HG02981 (cell line): ENCODE measurements at regions not wholly inside any gene's neighbourhood (a gene's known extent, or its start where the extent isn't known, plus 50 kb on each side); places are given as distances from the start of the nearest gene placed in this dataset.
"Not testable (repeated sequence)": the region's sequence is repeated elsewhere in the genome, so short reads cannot be mapped to it uniquely, and the experiment has no call there.

ENCODE experiments used
- ATAC-seq: cut with Tn5 transposase; IDR thresholded peaks from one replicate; pipeline ENCODE4 v1.9.1; 2021; ENCODE audit warnings: mild to moderate bottlenecking, moderate library complexity; ENCODE audit not compliant: unreplicated experiment

DNA sequence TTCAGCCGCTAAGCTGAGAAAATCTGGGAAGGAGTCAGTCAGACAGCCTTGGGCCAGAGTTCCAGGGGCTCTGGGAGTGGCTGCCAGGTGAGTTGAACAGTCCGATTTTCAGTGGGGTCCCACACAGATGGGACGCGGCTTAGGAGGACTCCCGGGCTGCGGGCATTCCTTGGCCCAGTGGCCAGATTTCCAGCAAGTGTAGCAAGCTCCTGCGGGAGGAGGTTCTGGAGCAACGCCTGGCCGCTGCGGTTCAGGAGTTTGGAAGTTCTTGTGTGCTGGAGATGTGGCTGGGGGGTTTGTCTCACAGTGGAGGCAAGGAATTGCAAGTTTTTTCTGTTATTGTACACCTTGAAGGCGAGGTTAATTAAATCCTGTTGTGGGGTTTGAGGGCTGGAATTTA, 1020.1 kb upstream of the MANEA start:
- ATAC-seq = not testable (repeated sequence)

- ATAC-seq = no peak
Measured at GRCh38 chr6:94548201-94548600, 1029.1 kb upstream of the MANEA start.

DNA sequence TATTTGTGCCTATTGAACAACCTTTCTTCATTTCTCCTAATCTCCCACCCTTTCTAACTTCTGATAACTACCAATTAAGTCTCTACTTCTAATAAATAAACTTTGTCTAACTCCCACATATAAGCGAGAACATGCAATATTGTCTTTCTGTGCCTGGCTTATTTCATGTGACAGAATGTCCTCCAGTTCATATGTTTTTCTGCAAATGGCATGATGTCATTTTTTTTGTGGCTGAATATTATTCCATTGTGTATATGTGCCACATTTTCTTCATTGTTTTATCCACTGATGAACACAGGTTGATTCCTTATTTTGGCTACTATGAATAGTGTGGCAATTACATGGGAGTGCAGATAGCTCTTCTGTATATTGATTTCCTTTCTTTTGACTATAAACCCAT, 1041.5 kb upstream of the MANEA start:
- ATAC-seq = no peak

DNA sequence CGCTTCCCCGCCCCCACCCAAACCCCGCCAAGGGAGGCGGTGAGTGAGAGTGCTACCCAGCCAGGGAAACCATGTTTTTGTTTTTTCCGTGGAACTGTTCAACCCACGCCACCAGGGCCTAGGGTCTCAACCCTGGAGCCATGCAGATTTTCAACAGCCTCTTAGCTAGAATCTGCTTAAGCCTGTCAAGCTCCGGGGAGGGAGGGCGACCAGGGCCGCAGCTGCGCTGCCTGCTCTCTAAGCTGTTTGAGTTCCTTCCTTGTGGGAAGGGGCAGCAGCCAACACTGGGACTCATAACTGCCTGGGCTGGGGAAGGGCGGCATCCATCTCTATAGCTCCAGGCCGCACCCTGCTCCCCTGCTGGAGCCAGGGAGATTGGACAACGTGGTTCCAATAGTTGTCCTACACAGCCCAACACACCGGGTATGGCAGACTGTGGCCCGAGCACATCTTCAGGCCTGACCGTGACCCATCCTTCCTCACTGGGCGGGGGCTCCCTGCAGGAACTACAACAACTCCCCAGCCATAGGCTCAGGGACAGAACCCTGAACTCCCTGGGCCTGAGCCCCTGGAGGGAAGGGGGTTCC, 1065.7 kb upstream of the MANEA start:
- no peak for ATAC-seq

- no peak for ATAC-seq
Measured at GRCh38 chr6:94510877-94511276, 1066.5 kb upstream of the MANEA start.

DNA sequence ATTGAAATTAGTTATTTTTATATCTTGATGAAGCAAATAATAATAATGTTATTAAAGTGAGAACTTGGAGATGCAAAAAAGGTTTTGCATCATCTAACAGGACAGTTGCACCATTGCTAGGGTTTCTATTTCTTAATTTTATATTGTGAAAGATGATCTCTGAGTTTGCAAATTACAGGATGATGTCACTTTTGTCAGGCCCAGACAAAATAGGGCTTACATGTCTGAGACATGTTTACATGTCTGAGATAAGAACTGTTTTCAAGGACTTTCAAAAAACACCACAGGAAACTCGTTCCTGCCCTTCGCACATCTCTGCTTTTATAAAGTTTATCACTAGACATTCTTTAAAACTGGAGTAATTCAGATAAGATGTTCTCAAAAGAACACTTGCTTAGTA, 1075.8 kb upstream of the MANEA start:
- no peak for ATAC-seq

DNA sequence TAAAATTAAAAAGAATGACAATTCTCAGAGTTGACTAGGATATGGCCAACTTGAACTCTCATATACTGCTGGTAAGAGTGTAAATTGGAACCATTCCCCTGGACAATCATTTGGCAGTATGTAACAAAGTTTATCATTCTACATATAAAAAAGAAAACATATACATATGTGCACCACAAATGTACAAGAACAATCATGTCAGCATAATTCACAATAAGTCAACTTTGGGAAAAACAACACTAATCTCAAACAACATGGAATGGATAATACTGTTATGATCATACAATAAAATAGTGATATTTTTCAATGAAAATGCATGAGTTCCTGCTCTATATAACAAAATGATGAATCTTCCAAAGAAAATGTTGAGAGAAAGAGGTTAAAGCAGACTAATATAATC, 1078.7 kb upstream of the EPHA7 start:
- ATAC-seq = no peak

GRCh38 chr6:94494500-94494899, 1075.1 kb upstream of the EPHA7 start:
- ATAC-seq = no peak

DNA sequence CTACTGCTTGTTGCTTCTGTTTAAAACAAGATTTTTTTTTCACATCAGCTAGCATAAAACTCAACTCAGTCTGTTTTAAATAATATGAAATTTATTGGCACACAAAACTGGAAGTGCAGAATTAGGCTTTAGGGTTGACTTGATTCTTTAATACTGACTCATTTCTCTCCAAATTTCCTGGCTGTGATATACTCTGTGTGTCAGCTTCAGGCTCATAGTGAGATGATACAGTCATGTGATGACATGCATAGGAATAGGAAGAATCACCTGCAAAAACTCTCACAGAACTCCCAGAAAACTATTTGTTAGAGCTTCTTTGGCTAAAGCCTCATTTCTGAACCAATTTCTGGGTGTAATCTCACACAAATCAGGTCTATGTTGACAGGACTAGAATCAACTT, 1068.0 kb upstream of the EPHA7 start:
- ATAC-seq = no peak

DNA sequence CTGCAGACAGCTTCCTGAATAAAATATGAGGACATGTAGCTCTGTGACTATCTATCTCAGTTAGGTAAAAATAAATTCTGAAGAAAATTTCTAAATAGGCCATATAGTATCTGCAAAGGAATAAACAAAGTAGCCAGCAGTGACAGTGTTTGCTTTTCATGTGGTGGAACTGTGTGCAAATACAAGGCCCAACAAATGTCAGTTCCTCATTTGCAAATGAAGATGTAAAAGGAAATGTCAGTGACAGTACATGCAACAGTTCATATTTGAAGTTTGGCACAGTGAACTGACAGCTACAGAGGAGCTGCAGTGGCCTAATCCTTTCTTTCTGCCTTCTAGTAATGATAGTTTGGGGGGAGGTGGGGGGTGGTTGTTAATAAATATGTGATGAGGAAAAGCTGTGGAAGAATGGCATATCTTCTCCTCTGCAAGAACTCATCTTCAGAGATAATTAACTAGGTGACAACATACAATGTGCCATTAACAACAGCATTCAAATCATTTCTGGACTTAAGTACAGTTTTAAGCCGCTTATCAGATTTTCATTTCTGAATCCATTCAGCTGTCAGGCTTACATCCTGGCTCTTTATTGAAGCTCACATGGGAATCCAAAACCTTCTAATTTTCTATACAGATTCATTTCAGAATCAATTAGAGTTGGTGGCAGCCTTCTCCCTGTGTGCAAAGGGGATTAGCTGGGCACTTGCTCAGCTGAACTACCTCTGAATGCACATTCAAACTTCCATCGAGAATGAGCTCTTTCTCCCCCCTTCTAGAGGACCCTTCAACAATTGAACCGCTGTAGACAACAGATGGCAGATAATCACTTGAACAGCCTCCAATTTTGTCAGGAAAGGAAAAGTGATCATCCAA, 1059.0 kb upstream of the EPHA7 start:
- ATAC-seq = no peak

DNA sequence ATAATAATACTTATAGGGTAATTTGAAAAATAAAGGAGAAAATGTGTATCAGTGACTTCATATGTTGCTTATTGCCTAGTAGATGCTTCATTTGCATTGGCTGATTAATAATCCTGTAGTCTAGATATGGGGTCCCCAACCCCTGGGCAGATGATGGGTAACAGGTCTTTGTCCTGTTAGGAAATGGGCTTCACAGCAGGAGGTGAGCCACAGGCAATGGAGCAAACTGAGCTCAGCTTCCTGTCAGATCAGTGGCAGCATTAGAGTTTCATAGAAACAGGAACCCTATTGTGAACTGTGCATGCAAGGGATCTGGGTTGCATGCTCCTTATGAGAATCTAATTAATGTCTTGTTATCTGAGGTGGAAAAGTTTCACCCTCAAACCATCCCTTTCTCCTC, 1049.5 kb upstream of the EPHA7 start:
- ATAC-seq = no peak

GRCh38 chr6:94464018-94464510, 1044.7 kb upstream of the EPHA7 start:
- ATAC-seq = no peak

GRCh38 chr6:94463306-94463705, 1043.9 kb upstream of the EPHA7 start:
- ATAC-seq = no peak

- no peak for ATAC-seq
Measured at GRCh38 chr6:94462231-94462630, 1042.9 kb upstream of the EPHA7 start.

DNA sequence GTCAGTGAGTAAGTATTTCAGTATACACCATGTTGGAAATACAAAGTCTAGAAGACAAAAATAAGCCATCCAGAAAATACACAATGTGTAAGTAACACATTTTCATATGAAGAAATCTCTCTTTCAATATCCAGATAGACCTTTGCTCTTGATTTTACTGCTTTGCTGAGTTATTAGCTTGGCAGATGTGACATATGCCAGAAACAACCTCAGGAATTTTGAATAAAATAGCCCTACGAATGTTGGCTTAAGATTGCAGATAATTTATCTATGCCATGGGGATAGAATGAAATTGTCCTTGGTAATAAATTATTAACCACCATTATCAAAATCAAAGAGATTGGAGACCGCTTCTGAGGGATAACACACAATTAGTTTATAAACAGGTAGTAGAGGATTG, 1036.9 kb upstream of the EPHA7 start:
- no peak for ATAC-seq

DNA sequence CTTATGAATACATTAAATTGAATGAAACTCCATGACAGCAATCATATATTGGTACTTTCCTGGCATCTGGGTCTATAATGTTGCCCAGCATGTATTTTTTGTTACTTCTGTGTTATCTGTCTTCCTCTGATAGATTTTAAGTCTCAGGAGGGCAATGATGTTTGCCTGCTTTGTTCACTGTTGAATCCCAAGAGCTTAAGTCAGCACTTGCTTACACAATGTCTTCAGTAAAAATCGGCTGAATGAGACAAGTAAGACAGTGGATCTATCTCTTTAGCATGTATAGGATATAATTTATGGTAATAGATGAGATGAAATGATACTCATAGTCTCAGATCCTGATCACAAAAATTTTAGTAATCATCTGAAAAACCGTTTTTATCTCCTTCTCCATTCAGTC, 1034.9 kb upstream of the EPHA7 start:
- no peak for ATAC-seq

DNA sequence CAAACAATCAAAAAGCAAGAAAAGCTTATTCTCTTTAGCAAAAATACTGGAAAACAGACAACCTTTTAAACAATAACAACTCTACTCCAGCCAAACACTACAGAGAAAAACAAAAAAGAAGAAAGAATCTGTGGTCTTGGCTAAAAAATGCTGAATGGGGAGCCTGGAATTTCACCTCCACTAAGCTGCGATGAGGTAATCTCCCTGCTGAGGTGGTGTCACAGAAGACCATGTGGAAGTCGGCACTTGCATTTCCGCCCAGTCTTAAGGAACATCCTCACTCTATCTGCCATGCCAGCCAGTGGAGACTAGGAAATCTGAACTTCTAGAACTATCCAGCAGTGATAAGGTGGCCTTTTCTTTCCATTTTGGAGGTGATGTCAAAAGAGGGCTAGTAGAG, 1026.8 kb upstream of the EPHA7 start:
- no peak for ATAC-seq

DNA sequence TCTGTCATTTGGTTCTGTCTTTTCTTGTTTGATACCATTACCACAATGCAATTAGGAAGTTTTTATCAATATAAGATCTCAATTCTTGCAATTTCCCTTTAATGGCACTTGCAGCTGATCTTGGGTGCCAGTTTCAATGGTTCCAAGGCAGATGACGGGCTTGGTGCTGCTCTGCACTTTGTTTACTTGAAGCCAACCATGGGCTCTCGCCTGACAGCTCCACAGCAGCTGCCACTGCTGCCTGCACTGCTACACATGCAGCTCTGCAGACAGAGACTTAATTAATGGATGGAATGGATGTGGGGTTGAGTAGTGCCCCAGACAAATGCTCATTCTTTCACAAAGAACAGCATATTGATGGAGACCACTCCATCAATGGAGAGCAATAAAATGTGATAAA, 1024.3 kb upstream of the EPHA7 start:
- ATAC-seq = no peak

- ATAC-seq = no peak
Measured at GRCh38 chr6:94424692-94425091, 1005.3 kb upstream of the EPHA7 start.

DNA sequence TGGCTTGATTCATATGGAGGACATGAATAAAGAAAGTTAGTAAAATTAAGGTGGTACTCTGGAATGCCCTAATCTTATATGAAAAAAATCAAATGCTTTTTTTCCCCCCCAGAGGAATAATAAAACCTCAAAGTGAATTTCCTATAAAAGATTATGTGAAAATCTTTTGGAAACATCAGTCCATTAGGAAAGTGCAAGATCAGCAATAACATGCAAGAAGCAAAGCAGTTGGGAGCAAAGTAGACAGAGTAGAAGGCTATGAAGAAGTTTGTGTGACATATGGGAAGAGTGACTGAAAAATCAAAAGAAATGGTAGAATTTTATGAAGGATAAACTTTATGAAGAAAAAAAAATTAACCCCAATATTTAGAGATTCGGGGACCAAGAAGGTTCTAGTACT, 998.0 kb upstream of the EPHA7 start:
- ATAC-seq = no peak

- ATAC-seq = no peak
Measured at GRCh38 chr6:94414041-94414440, 994.7 kb upstream of the EPHA7 start.

GRCh38 chr6:94401311-94401710, 982.0 kb upstream of the EPHA7 start:
- ATAC-seq = no peak
